GM19468 (cell line): ENCODE measurements at regions not wholly inside any gene's neighbourhood (a gene's known extent, or its start where the extent isn't known, plus 50 kb on each side); places are given as distances from the start of the nearest gene placed in this dataset.
"Not testable (repeated sequence)": the region's sequence is repeated elsewhere in the genome, so short reads cannot be mapped to it uniquely, and the experiment has no call there.

ENCODE experiments used
- ATAC-seq: cut with Tn5 transposase; IDR thresholded peaks from one replicate; pipeline ENCODE4 v1.9.1; 2021; ENCODE audit warnings: mild to moderate bottlenecking, moderate library complexity, moderate number of reproducible peaks; ENCODE audit not compliant: unreplicated experiment; ENCODE audit errors: extremely low read depth

GRCh38 chr5:92631237-92631701 lies 949.8 kb downstream of the NR2F1-AS1 start:
- ATAC-seq: not testable (repeated sequence)

GRCh38 chr5:92629574-92629973 lies 951.4 kb downstream of the NR2F1-AS1 start:
- no peak for ATAC-seq

GRCh38 chr5:92629000-92629399 lies 952.0 kb downstream of the NR2F1-AS1 start:
- ATAC-seq: no peak

- no peak for ATAC-seq
Measured at GRCh38 chr5:92627186-92627585, 953.8 kb downstream of the NR2F1-AS1 start.

- ATAC-seq: no peak
Measured at GRCh38 chr5:92616085-92616484, 964.9 kb downstream of the NR2F1-AS1 start.

GRCh38 chr5:92613546-92613945 lies 967.5 kb downstream of the NR2F1-AS1 start:
- no peak for ATAC-seq

- not testable (repeated sequence) for ATAC-seq
Measured at GRCh38 chr5:92610435-92610834, 970.6 kb downstream of the NR2F1-AS1 start.

- no peak for ATAC-seq
Measured at GRCh38 chr5:92605591-92605990, 975.4 kb downstream of the NR2F1-AS1 start.

GRCh38 chr5:92599217-92599810 lies 981.7 kb downstream of the NR2F1-AS1 start:
- no peak for ATAC-seq

GRCh38 chr5:92594031-92594430 lies 987.0 kb downstream of the NR2F1-AS1 start:
- ATAC-seq: no peak

- no peak for ATAC-seq
Measured at GRCh38 chr5:92588876-92589275, 992.1 kb downstream of the NR2F1-AS1 start.

GRCh38 chr5:92581690-92582089 lies 999.3 kb downstream of the NR2F1-AS1 start:
- no peak for ATAC-seq

- ATAC-seq: no peak
Measured at GRCh38 chr5:92581249-92581648, 999.8 kb downstream of the NR2F1-AS1 start.

GRCh38 chr5:92580814-92581213 lies 1000.2 kb downstream of the NR2F1-AS1 start:
- ATAC-seq: no peak

GRCh38 chr5:92574023-92574422 lies 1007.0 kb downstream of the NR2F1-AS1 start:
- no peak for ATAC-seq

GRCh38 chr5:92568522-92568921 lies 1012.5 kb downstream of the NR2F1-AS1 start:
- ATAC-seq: no peak

GRCh38 chr5:92567831-92568450 lies 1013.1 kb downstream of the NR2F1-AS1 start:
- no peak for ATAC-seq

GRCh38 chr5:92566113-92566786 lies 1014.8 kb downstream of the NR2F1-AS1 start:
- no peak for ATAC-seq

GRCh38 chr5:92565673-92566072 lies 1015.3 kb downstream of the NR2F1-AS1 start:
- no peak for ATAC-seq

- ATAC-seq: no peak
Measured at GRCh38 chr5:92562065-92562464, 1019.0 kb downstream of the NR2F1-AS1 start.

GRCh38 chr5:92561411-92561959 lies 1019.5 kb downstream of the NR2F1-AS1 start:
- ATAC-seq: no peak
